GM23338 (cell line): ENCODE measurements at regions not wholly inside any gene's neighbourhood (a gene's known extent, or its start where the extent isn't known, plus 50 kb on each side); places are given as distances from the start of the nearest gene placed in this dataset.

ENCODE experiments used
- ATAC-seq: fragments of 200-7000 bp; cut with Tn5 transposase; 3 replicates; pipeline ENCODE4 v1.9.1; 2020
- DNase-seq: peaks from one replicate; pipeline ENCODE4 v3.0.0-alpha.2; 2015; ENCODE audit warnings: low spot score
- H2AFZ ChIP-seq: fragments of 200-600 bp; sonication (generic); 2 replicates; pipeline ENCODE4 v1.8.0; 2016; ENCODE audit warnings: antibody characterized with exemption, mild to moderate bottlenecking, moderate library complexity
- H3F3A ChIP-seq: fragments of 200-600 bp; sonication (generic); replicated peaks from 2 replicates; pipeline ENCODE4 v1.8.0; 2017; ENCODE audit warnings: antibody characterized with exemption, mixed run types, low read depth
- H3K27ac ChIP-seq: fragments of 200-600 bp; sonication (generic); 2 replicates; pipeline ENCODE4 v1.6.1; 2016; ENCODE audit warnings: low read depth
- H3K27me3 ChIP-seq: fragments of 200-600 bp; sonication (generic); 2 replicates; pipeline ENCODE4 v1.8.0; 2016; ENCODE audit warnings: mild to moderate bottlenecking, mixed run types, moderate library complexity; ENCODE audit not compliant: insufficient read depth
- H3K36me3 ChIP-seq: fragments of 200-600 bp; sonication (generic); 2 replicates; pipeline ENCODE4 v1.8.0; 2016; ENCODE audit warnings: mild to moderate bottlenecking; ENCODE audit not compliant: insufficient read depth
- H3K4me1 ChIP-seq: fragments of 200-600 bp; sonication (generic); 2 replicates; pipeline ENCODE4 v1.8.0; 2016; ENCODE audit warnings: mild to moderate bottlenecking, moderate library complexity; ENCODE audit not compliant: insufficient read depth
- H3K4me2 ChIP-seq: fragments of 200-600 bp; sonication (generic); 2 replicates; pipeline ENCODE4 v1.7.1; 2017; ENCODE audit warnings: mixed run types
- H3K4me3 ChIP-seq: fragments of 200-600 bp; sonication (generic); 2 replicates; pipeline ENCODE4 v1.6.1; 2016; ENCODE audit warnings: mixed run types
- H3K79me2 ChIP-seq: fragments of 200-600 bp; sonication (generic); replicated peaks from 2 replicates; pipeline ENCODE4 v1.8.0; 2017; ENCODE audit warnings: mild to moderate bottlenecking; ENCODE audit not compliant: insufficient read depth
- H3K9me2 ChIP-seq: fragments of 200-600 bp; sonication (generic); 2 replicates; pipeline ENCODE4 v1.8.0; 2017; ENCODE audit not compliant: insufficient read depth
- H4K20me1 ChIP-seq: fragments of 200-600 bp; sonication (generic); replicated peaks from 2 replicates; pipeline ENCODE4 v1.8.0; 2017; ENCODE audit warnings: mild to moderate bottlenecking; ENCODE audit not compliant: insufficient read depth
- H3K27ac Mint-ChIP-seq: 2 replicates; pipeline ENCODE4 v1.8.0; 2020; ENCODE audit warnings: inconsistent platforms, mild to moderate bottlenecking, moderate library complexity, mixed read lengths
- H3K27me3 Mint-ChIP-seq: 3 replicates; pipeline ENCODE4 v1.8.0; 2022; ENCODE audit warnings: low read depth, mild to moderate bottlenecking, moderate library complexity, mixed read lengths, inconsistent platforms; ENCODE audit not compliant: insufficient read depth, poor library complexity
- H3K36me3 Mint-ChIP-seq: 3 replicates; pipeline ENCODE4 v1.8.0; 2021; ENCODE audit warnings: low read depth, mild to moderate bottlenecking, inconsistent platforms, moderate library complexity, mixed read lengths
- H3K4me1 Mint-ChIP-seq: 3 replicates; pipeline ENCODE4 v1.8.0; 2020; ENCODE audit warnings: mild to moderate bottlenecking, inconsistent platforms, mixed read lengths
- H3K4me3 Mint-ChIP-seq: 3 replicates; pipeline ENCODE4 v1.8.0; 2021; ENCODE audit warnings: moderate library complexity, mild to moderate bottlenecking, inconsistent platforms, mixed read lengths
- H3K9me3 Mint-ChIP-seq: 3 replicates; pipeline ENCODE4 v1.8.0; 2020; ENCODE audit warnings: moderate library complexity, mild to moderate bottlenecking, inconsistent platforms, mixed read lengths
- CREB1 ChIP-seq: fragments of 250-450 bp; sonication (Bioruptor Pico); IDR thresholded peaks from 2 replicates; pipeline ENCODE4 v1.5.0; 2020; ENCODE audit warnings: low read depth, mild to moderate bottlenecking, moderate library complexity
- EZH2 ChIP-seq: fragments of 200-600 bp; sonication (generic); IDR thresholded peaks from one replicate; pipeline ENCODE4 v1.8.0; 2017; ENCODE audit warnings: antibody characterized with exemption, mild to moderate bottlenecking, low read depth; ENCODE audit not compliant: unreplicated experiment
- EZH2phosphoT487 ChIP-seq: fragments of 200-600 bp; sonication (generic); IDR thresholded peaks from one replicate; pipeline ENCODE4 v1.8.1; 2018; ENCODE audit warnings: antibody characterized with exemption; ENCODE audit not compliant: unreplicated experiment
- NANOG ChIP-seq: IDR thresholded peaks from 2 replicates; pipeline ENCODE4 v1.6.1; 2016; ENCODE audit warnings: antibody characterized with exemption, borderline replicate concordance
- TF ChIP-seq, protein P1 (sequence below): IDR thresholded peaks from 2 replicates; pipeline ENCODE4 v1.6.1; 2016; ENCODE audit warnings: antibody characterized with exemption
- TF ChIP-seq, protein P2 (sequence below): IDR thresholded peaks from one replicate; pipeline ENCODE4 v1.6.1; 2018; ENCODE audit warnings: antibody characterized with exemption; ENCODE audit not compliant: unreplicated experiment
- TF ChIP-seq, protein P3 (sequence below), 2 experiments: fragments of 200-600 bp in 1 of 2; sonication (generic) in 1 of 2; conservative IDR thresholded peaks; 2 replicates each; pipeline versions ENCODE4 v1.5.1 to v1.6.1; 2016 to 2017; ENCODE audit warnings: antibody characterized with exemption in 2 of 2, low read depth in 2 of 2, mild to moderate bottlenecking in 2 of 2, moderate library complexity in 1 of 2

DNA sequence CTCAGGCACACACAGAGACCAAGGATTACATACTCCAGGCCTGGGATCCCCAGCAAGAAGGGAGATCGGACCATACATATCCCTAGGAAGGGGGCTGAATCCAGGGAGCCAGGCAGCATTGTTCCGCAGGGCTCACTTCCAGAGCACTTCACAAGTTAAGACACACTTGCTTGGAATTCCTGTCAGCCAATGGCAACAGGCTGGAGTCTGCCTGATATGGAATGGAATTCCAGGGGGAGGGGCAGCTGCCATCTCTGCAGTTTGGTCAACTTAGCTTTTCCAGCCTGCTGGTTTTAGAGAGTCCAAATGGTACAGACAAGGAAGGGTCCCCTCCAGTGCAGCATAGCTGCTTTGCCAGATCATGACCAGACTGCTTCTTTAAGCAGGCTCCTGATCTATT, 290.0 kb upstream of the GLI3 start (continued):
- TF ChIP-seq, protein P1, sequence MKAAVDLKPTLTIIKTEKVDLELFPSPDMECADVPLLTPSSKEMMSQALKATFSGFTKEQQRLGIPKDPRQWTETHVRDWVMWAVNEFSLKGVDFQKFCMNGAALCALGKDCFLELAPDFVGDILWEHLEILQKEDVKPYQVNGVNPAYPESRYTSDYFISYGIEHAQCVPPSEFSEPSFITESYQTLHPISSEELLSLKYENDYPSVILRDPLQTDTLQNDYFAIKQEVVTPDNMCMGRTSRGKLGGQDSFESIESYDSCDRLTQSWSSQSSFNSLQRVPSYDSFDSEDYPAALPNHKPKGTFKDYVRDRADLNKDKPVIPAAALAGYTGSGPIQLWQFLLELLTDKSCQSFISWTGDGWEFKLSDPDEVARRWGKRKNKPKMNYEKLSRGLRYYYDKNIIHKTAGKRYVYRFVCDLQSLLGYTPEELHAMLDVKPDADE = no peak
- TF ChIP-seq, protein P2, sequence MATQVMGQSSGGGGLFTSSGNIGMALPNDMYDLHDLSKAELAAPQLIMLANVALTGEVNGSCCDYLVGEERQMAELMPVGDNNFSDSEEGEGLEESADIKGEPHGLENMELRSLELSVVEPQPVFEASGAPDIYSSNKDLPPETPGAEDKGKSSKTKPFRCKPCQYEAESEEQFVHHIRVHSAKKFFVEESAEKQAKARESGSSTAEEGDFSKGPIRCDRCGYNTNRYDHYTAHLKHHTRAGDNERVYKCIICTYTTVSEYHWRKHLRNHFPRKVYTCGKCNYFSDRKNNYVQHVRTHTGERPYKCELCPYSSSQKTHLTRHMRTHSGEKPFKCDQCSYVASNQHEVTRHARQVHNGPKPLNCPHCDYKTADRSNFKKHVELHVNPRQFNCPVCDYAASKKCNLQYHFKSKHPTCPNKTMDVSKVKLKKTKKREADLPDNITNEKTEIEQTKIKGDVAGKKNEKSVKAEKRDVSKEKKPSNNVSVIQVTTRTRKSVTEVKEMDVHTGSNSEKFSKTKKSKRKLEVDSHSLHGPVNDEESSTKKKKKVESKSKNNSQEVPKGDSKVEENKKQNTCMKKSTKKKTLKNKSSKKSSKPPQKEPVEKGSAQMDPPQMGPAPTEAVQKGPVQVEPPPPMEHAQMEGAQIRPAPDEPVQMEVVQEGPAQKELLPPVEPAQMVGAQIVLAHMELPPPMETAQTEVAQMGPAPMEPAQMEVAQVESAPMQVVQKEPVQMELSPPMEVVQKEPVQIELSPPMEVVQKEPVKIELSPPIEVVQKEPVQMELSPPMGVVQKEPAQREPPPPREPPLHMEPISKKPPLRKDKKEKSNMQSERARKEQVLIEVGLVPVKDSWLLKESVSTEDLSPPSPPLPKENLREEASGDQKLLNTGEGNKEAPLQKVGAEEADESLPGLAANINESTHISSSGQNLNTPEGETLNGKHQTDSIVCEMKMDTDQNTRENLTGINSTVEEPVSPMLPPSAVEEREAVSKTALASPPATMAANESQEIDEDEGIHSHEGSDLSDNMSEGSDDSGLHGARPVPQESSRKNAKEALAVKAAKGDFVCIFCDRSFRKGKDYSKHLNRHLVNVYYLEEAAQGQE = no peak
- TF ChIP-seq EZH2phosphoT487 (no peak), CREB1 (CRISPR knock-in tag) (no peak)
- TF ChIP-seq, protein P3, sequence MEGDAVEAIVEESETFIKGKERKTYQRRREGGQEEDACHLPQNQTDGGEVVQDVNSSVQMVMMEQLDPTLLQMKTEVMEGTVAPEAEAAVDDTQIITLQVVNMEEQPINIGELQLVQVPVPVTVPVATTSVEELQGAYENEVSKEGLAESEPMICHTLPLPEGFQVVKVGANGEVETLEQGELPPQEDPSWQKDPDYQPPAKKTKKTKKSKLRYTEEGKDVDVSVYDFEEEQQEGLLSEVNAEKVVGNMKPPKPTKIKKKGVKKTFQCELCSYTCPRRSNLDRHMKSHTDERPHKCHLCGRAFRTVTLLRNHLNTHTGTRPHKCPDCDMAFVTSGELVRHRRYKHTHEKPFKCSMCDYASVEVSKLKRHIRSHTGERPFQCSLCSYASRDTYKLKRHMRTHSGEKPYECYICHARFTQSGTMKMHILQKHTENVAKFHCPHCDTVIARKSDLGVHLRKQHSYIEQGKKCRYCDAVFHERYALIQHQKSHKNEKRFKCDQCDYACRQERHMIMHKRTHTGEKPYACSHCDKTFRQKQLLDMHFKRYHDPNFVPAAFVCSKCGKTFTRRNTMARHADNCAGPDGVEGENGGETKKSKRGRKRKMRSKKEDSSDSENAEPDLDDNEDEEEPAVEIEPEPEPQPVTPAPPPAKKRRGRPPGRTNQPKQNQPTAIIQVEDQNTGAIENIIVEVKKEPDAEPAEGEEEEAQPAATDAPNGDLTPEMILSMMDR (conservative IDR thresholded peaks at IDR 0.05; ENCODE audit: low read depth in 2 of 2) = no peak

DNA sequence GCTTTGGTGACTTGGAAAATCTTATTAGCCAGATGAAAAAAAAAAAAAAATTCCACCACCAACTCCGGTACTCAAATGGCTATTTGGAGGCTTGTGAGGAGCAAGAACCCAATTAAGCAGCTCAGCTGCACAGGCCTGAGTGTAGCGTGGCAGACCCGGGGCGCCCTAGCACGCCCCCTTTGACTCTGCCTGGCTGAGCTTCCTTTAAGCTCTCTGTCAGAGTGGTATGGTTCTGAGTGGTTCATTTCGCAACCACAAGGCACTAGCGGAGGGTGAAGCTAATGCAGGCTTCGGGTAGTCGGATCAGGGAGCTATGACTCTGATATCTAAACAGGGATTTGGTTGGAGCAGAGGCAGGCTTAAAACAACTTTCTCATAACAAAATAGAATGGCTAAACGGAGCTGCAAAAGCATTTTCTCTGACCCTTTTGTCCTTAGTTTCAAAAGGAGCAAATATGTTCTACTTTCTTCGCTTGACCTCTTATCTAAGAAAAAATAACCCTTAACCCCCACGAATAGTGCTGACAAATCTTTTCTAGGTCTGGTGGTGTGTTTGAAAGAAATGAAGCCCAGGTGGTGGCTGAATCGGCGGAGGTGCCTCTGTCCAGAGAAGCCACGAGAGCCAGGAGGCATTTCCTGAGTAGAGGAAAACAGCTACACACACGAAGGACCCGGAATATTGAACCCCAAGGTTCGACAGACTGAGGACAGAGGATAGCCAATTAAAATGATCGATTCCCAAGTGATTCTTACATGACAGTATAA, 285.4 kb upstream of the GLI3 start:
- Histone ChIP-seq H3K27me3 (no peaks in the 10 kb centered on the region), H3K4me1 (0 out of 2 replicates have a peak, but pooled peaks cover 17% of the 10 kb centered on the region), H2AFZ (peak overlapping the region; percentile 94), H3K4me2 (no peak overlapping the region), H3K27ac (no peak overlapping the region), H3K4me3 (no peak overlapping the region), H4K20me1 (no peaks in the 10 kb centered on the region), H3F3A (no peaks in the 10 kb centered on the region), H3K36me3 (no peaks in the 10 kb centered on the region), H3K79me2 (no peaks in the 10 kb centered on the region), H3K9me2 (peaks cover 12% of the 10 kb centered on the region; the same call in 1 of the 2 replicates)
- Mint-ChIP-seq H3K27me3 (peaks cover 2% of the 10 kb centered on the region), H3K27ac (no peak overlapping the region), H3K4me1 (peaks cover 12% of the 10 kb centered on the region; the same call in 2 of the 3 replicates), H3K36me3 (no peaks in the 10 kb centered on the region; the same call in 2 of the 3 replicates), H3K4me3 (no peak overlapping the region), H3K9me3 (peaks cover 11% of the 10 kb centered on the region; the same call in 2 of the 3 replicates)
- ATAC-seq (peak; percentile 100), DNase-seq (peak; percentile 74)
- TF ChIP-seq CREB1 (CRISPR knock-in tag) (no peak), EZH2 (no peak), NANOG (no peak)
- TF ChIP-seq, protein P3 (conservative IDR thresholded peaks at IDR 0.05; ENCODE audit: low read depth in 2 of 2) = peak in 1 of 2 experiments; percentile 32; a peak in 2 of 4 replicates
